Adrenal gland (tissue), 5 donors: ENCODE measurements at regions not wholly inside any gene's neighbourhood (a gene's known extent, or its start where the extent isn't known, plus 50 kb on each side); places are given as distances from the start of the nearest gene placed in this dataset.

Source experiments
- POLR2A ChIP-seq, 2 donors: fragments of 450-650 bp; IDR thresholded peaks; one replicate each; pipeline ENCODE4 v1.6.1; 2017; ENCODE audit warnings: antibody characterized with exemption in 2 of 2, mild to moderate bottlenecking in 2 of 2, moderate library complexity in 1 of 2
- TF ChIP-seq, protein P1 (sequence below), 6 experiments: fragments of 450-650 bp in 4 of 6; fragments of 200-600 bp in 2 of 6; sonication (generic) in 1 of 6; IDR thresholded peaks; 1 replicate in 5 of 6; 2 replicates in 1 of 6; pipeline versions ENCODE4 v1.5.1 to v1.8.0; 2016 to 2021; ENCODE audit warnings: antibody characterized with exemption in 6 of 6, mild to moderate bottlenecking in 2 of 6, moderate library complexity in 1 of 6
- donor health status: DM: no; HTN: no; CAD: no.

- TF ChIP-seq, protein P1, sequence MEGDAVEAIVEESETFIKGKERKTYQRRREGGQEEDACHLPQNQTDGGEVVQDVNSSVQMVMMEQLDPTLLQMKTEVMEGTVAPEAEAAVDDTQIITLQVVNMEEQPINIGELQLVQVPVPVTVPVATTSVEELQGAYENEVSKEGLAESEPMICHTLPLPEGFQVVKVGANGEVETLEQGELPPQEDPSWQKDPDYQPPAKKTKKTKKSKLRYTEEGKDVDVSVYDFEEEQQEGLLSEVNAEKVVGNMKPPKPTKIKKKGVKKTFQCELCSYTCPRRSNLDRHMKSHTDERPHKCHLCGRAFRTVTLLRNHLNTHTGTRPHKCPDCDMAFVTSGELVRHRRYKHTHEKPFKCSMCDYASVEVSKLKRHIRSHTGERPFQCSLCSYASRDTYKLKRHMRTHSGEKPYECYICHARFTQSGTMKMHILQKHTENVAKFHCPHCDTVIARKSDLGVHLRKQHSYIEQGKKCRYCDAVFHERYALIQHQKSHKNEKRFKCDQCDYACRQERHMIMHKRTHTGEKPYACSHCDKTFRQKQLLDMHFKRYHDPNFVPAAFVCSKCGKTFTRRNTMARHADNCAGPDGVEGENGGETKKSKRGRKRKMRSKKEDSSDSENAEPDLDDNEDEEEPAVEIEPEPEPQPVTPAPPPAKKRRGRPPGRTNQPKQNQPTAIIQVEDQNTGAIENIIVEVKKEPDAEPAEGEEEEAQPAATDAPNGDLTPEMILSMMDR (IDR thresholded peaks at IDR 0.05) = no peak
- TF ChIP-seq POLR2A (IDR thresholded peaks at IDR 0.05) = no peak
Observed at GRCh38 chr9:95729669-95730368, 145.7 kb upstream of the ERCC6L2 start.
